ENCODE measurements at regions not wholly inside any gene's neighbourhood (a gene's known extent, or its start where the extent isn't known, plus 50 kb on each side); places are given as distances from the start of the nearest gene placed in this dataset.

DNA sequence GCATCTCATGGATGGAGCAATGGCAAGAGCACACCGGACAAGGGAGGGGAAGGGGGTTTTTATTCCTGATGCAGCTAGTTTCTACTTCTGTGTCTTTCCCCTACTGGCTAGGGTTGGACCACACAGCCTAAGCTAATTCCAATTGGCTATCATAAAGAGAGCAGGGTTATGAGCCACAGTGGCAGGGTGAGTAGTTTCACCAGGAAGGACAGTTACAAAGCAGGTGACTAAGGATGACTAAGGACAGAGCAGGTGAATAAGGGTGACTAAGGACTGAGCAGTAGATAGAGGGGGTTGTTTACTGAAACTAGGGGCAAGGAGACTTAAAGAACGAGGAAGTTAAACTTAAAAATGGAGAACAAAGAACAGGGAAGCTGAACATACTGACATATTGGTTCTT lies 321.4 kb upstream of the SEL1L start:
- Histone ChIP-seq H3K4me1 (no peaks in the 10 kb centered on the region), H3K36me3 (no peaks in the 10 kb centered on the region), H3K27me3 (no peaks in the 10 kb centered on the region), H3K9me3 (no peaks in the 10 kb centered on the region), H3K4me3 (replicated peaks in 1 of 3) (no peak overlapping the region), H3K27ac (no peak overlapping the region)
- 82 to 92% methylated on average over 2 of the region's 2 CpGs for WGBS, 2 donors
- TF ChIP-seq, protein P1, sequence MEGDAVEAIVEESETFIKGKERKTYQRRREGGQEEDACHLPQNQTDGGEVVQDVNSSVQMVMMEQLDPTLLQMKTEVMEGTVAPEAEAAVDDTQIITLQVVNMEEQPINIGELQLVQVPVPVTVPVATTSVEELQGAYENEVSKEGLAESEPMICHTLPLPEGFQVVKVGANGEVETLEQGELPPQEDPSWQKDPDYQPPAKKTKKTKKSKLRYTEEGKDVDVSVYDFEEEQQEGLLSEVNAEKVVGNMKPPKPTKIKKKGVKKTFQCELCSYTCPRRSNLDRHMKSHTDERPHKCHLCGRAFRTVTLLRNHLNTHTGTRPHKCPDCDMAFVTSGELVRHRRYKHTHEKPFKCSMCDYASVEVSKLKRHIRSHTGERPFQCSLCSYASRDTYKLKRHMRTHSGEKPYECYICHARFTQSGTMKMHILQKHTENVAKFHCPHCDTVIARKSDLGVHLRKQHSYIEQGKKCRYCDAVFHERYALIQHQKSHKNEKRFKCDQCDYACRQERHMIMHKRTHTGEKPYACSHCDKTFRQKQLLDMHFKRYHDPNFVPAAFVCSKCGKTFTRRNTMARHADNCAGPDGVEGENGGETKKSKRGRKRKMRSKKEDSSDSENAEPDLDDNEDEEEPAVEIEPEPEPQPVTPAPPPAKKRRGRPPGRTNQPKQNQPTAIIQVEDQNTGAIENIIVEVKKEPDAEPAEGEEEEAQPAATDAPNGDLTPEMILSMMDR (IDR thresholded peaks at IDR 0.05) = no peak
- no peak for TF ChIP-seq POLR2A (IDR thresholded peaks at IDR 0.05)
- DNase-seq = no peak
- intact Hi-C loops (cut with DNase I) = no loop called here

DNA sequence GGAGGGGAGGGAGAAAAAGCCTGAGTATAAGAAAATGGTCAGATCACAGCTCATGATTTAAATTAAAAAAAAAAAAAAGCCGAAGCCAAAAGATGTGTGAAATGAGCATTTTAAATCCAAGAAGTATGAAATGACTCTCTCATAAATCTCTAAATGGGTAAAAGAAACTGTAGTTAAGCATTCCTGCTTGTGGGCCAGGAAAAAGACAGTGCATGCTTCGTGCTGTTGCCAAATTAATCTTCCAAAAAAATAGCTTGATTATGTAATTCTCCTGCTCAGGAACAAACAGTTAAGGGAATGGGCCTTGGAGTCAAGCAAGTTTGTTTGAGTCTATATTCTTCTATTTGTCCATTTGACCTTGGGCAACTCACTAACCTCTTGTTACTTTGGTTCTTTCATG lies 325.4 kb upstream of the SEL1L start:
- WGBS, 2 donors = 66 to 79% methylated on average over 2 of the region's 2 CpGs
- H3K27me3 ChIP-seq = no peaks in the 10 kb centered on the region
- no peaks in the 10 kb centered on the region for H3K9me3 ChIP-seq
- TF ChIP-seq, protein P1 (IDR thresholded peaks at IDR 0.05) = no peak
- no peak for TF ChIP-seq POLR2A (IDR thresholded peaks at IDR 0.05)
- no peaks in the 10 kb centered on the region for H3K4me1 ChIP-seq
- no peak overlapping the region for H3K4me3 ChIP-seq (replicated peaks in 1 of 3)
- no peak overlapping the region for H3K27ac ChIP-seq
- no peak for DNase-seq
- H3K36me3 ChIP-seq = no peaks in the 10 kb centered on the region
- intact Hi-C loops (cut with DNase I) = no loop called here

DNA sequence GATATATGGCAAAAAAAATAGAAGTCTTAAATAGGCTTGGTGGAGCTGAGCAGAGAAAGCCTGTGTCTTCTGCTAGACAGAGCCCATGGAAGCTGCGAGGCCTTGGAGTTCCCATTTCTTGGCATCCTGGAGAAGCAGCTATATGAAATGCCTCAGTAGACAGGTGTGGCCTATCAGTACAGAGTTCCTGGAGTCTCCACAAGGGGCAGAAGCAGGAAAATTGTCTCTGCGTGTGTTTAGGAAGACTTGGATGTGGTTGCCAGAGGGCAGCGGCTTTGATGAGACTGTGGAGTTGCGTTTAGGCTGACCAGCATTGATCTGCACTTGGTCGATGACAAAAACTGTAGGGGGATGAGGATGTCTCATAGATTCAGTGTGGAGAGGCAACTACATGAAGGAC lies 334.5 kb upstream of the SEL1L start:
- H3K4me3 ChIP-seq (replicated peaks in 1 of 3) = no peak overlapping the region
- intact Hi-C loops (cut with DNase I) = no loop called here
- 87 to 94% methylated on average over 5 of the region's 5 CpGs for WGBS, 2 donors

GRCh38 chr14:81871706-81872105 lies 338.1 kb upstream of the SEL1L start:
- TF ChIP-seq, protein P1 (IDR thresholded peaks at IDR 0.05) = no peak
- TF ChIP-seq POLR2A (IDR thresholded peaks at IDR 0.05) = no peak
- H3K36me3 ChIP-seq = no peaks in the 10 kb centered on the region
- H3K4me1 ChIP-seq = no peaks in the 10 kb centered on the region
- WGBS, 2 donors = 93 to 96% methylated on average over 2 of the region's 2 CpGs
- H3K4me3 ChIP-seq (replicated peaks in 1 of 3) = no peak overlapping the region
- H3K9me3 ChIP-seq = no peaks in the 10 kb centered on the region
- no peaks in the 10 kb centered on the region for H3K27me3 ChIP-seq
- no peak overlapping the region for H3K27ac ChIP-seq
- DNase-seq = no peak
- intact Hi-C loops (cut with DNase I) = no loop called here

More for the DNA sequence above, 334.5 kb upstream of the SEL1L start:
- DNase-seq = no peak
- Histone ChIP-seq H3K4me1 (no peaks in the 10 kb centered on the region), H3K36me3 (no peaks in the 10 kb centered on the region), H3K27ac (no peak overlapping the region), H3K27me3 (no peaks in the 10 kb centered on the region), H3K9me3 (no peaks in the 10 kb centered on the region)
- TF ChIP-seq POLR2A (IDR thresholded peaks at IDR 0.05) = no peak
- TF ChIP-seq, protein P1 (IDR thresholded peaks at IDR 0.05) = no peak

DNA sequence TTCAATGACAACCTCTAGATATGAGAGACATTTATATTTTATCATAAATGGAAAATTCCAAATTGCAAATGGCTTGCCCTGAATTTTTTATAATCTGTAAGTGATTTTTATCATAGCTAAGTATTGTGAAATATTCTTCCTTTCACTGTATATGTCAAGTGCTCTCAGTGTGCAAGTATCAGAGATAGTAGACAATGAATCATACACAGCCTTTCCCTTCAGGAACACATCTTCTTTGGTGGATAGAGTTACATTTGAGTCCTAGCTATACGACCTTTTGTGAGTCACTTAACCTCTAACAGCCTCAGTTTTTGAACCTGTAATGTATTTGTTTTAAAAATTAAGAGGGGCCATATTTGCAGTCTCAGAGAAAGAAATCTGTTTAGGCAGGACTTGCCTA lies 350.7 kb upstream of the SEL1L start:
- intact Hi-C loops (cut with DNase I) = no loop called here
- 53 to 63% methylated on average over 1 of the region's 1 CpG for WGBS, 2 donors
- DNase-seq = no peak
- Histone ChIP-seq H3K4me1 (no peaks in the 10 kb centered on the region), H3K27ac (no peak overlapping the region), H3K4me3 (replicated peaks in 1 of 3) (no peak overlapping the region), H3K36me3 (no peaks in the 10 kb centered on the region), H3K9me3 (no peaks in the 10 kb centered on the region), H3K27me3 (no peaks in the 10 kb centered on the region)
- TF ChIP-seq, protein P1 (IDR thresholded peaks at IDR 0.05) = no peak
- TF ChIP-seq POLR2A (IDR thresholded peaks at IDR 0.05) = no peak
